Muscle layer of duodenum (tissue), 2 donors: ENCODE measurements at regions not wholly inside any gene's neighbourhood (a gene's known extent, or its start where the extent isn't known, plus 50 kb on each side); places are given as distances from the start of the nearest gene placed in this dataset.

Experiments
- H3K27ac ChIP-seq: one replicate; pipeline ENCODE4 v1.7.0; 2013; ENCODE audit warnings: mild to moderate bottlenecking, low read length
- H3K27me3 ChIP-seq: one replicate; pipeline ENCODE4 v1.7.0; 2013; ENCODE audit warnings: low read depth, mild to moderate bottlenecking, control low read depth, low read length
- H3K36me3 ChIP-seq, 2 donors: one replicate each; pipeline ENCODE4 v1.7.0; 2013; ENCODE audit warnings: low read length in 2 of 2, control low read depth in 1 of 2, mild to moderate bottlenecking in 1 of 2; ENCODE audit not compliant: insufficient read depth in 2 of 2, control insufficient read depth in 1 of 2
- H3K4me1 ChIP-seq, 2 donors: one replicate each; pipeline ENCODE4 v1.7.0; 2013; ENCODE audit warnings: low read length in 2 of 2, mild to moderate bottlenecking in 2 of 2, control low read depth in 1 of 2, moderate library complexity in 1 of 2; ENCODE audit not compliant: insufficient read depth in 2 of 2, control insufficient read depth in 1 of 2
- H3K4me3 ChIP-seq, 2 donors: one replicate each; pipeline ENCODE4 v1.7.0; 2013; ENCODE audit warnings: low read length in 2 of 2, low read depth in 1 of 2, mild to moderate bottlenecking in 1 of 2
- H3K9me3 ChIP-seq, 2 donors: one replicate each; pipeline ENCODE4 v1.7.0; 2013; ENCODE audit warnings: low read length in 2 of 2, control low read depth in 1 of 2, mild to moderate bottlenecking in 1 of 2; ENCODE audit not compliant: control insufficient read depth in 1 of 2
- donor health status: healthy.

GRCh38 chr6:40015530-40015929 lies 81.3 kb upstream of the MOCS1 start:
- H3K27me3 ChIP-seq: no peaks in the 10 kb centered on the region
- H3K36me3 ChIP-seq: no peaks in the 10 kb centered on the region
- H3K27ac ChIP-seq: no peak overlapping the region
- H3K4me1 ChIP-seq: no peaks in the 10 kb centered on the region
- peaks cover 0 to 8% of the 10 kb centered on the region in 2 donors for H3K9me3 ChIP-seq
- H3K4me3 ChIP-seq: no peak overlapping the region

GRCh38 chr6:40011844-40012243 lies 77.6 kb upstream of the MOCS1 start:
- Histone ChIP-seq H3K9me3 (peaks cover 0 to 3% of the 10 kb centered on the region in 2 donors), H3K4me3 (no peak overlapping the region), H3K4me1 (no peaks in the 10 kb centered on the region)

GRCh38 chr6:40000964-40001515 lies 66.8 kb upstream of the MOCS1 start:
- H3K4me1 ChIP-seq: no peaks in the 10 kb centered on the region
- H3K4me3 ChIP-seq: no peak overlapping the region
- H3K27me3 ChIP-seq: no peaks in the 10 kb centered on the region
- peaks cover 0 to 6% of the 10 kb centered on the region in 2 donors for H3K9me3 ChIP-seq
- H3K36me3 ChIP-seq: no peaks in the 10 kb centered on the region
- H3K27ac ChIP-seq: no peak overlapping the region

More at GRCh38 chr6:40011844-40012243, 77.6 kb upstream of the MOCS1 start:
- Histone ChIP-seq H3K27ac (no peak overlapping the region), H3K36me3 (no peaks in the 10 kb centered on the region), H3K27me3 (no peaks in the 10 kb centered on the region)

GRCh38 chr6:39999006-39999867 lies 65.0 kb upstream of the MOCS1 start:
- Histone ChIP-seq H3K36me3 (no peaks in the 10 kb centered on the region), H3K9me3 (peaks cover 0 to 11% of the 10 kb centered on the region in 2 donors), H3K27ac (no peak overlapping the region), H3K4me1 (no peaks in the 10 kb centered on the region), H3K27me3 (no peaks in the 10 kb centered on the region), H3K4me3 (no peak overlapping the region)

- Histone ChIP-seq H3K36me3 (no peaks in the 10 kb centered on the region), H3K27me3 (no peaks in the 10 kb centered on the region), H3K4me3 (no peak overlapping the region), H3K4me1 (no peaks in the 10 kb centered on the region), H3K9me3 (peaks cover 8 to 22% of the 10 kb centered on the region in 2 donors), H3K27ac (no peak overlapping the region)
These were observed 63.9 kb upstream of the MOCS1 start for GRCh38 chr6:39998126-39998525.

GRCh38 chr6:39997101-39997635 lies 62.9 kb upstream of the MOCS1 start:
- Histone ChIP-seq H3K9me3 (peaks cover 17 to 30% of the 10 kb centered on the region in 2 donors), H3K36me3 (no peaks in the 10 kb centered on the region), H3K4me1 (no peaks in the 10 kb centered on the region), H3K4me3 (no peak overlapping the region), H3K27me3 (no peaks in the 10 kb centered on the region), H3K27ac (no peak overlapping the region)

GRCh38 chr6:39995633-39996032 lies 61.4 kb upstream of the MOCS1 start:
- Histone ChIP-seq H3K9me3 (peaks cover 17 to 30% of the 10 kb centered on the region in 2 donors), H3K4me1 (no peaks in the 10 kb centered on the region), H3K27ac (no peak overlapping the region), H3K36me3 (no peaks in the 10 kb centered on the region), H3K4me3 (no peak overlapping the region), H3K27me3 (no peaks in the 10 kb centered on the region)

- no peak overlapping the region for H3K4me3 ChIP-seq
- H3K36me3 ChIP-seq: no peaks in the 10 kb centered on the region
- H3K9me3 ChIP-seq: peaks cover 17 to 24% of the 10 kb centered on the region in 2 donors
- no peaks in the 10 kb centered on the region for H3K27me3 ChIP-seq
- no peaks in the 10 kb centered on the region for H3K4me1 ChIP-seq
- no peak overlapping the region for H3K27ac ChIP-seq
These were observed 58.8 kb upstream of the MOCS1 start for GRCh38 chr6:39992861-39993622.
